Stimulated activated naive CD8-positive, alpha-beta T cell treated with anti-CD3 and anti-CD28 coated beads, Interleukin-15, Interleukin-2, amounts not matched to agents 100 ng/mL and 50 ng/mL, for 24 hours (primary cell): ENCODE measurements at regions not wholly inside any gene's neighbourhood (a gene's known extent, or its start where the extent isn't known, plus 50 kb on each side); places are given as distances from the start of the nearest gene placed in this dataset.

ENCODE experiments used
- H3K27ac Mint-ChIP-seq: one replicate; pipeline ENCODE4 v1.8.0; 2021; ENCODE audit warnings: mild to moderate bottlenecking, mixed read lengths
- H3K27me3 Mint-ChIP-seq: one replicate; pipeline ENCODE4 v1.8.0; 2021; ENCODE audit warnings: mixed read lengths
- H3K36me3 Mint-ChIP-seq: one replicate; pipeline ENCODE4 v1.8.0; 2021; ENCODE audit warnings: low read depth, mixed read lengths
- H3K4me1 Mint-ChIP-seq: one replicate; pipeline ENCODE4 v1.8.0; 2021; ENCODE audit warnings: low read depth, mixed read lengths
- H3K4me3 Mint-ChIP-seq: one replicate; pipeline ENCODE4 v1.8.0; 2021; ENCODE audit warnings: mild to moderate bottlenecking, mixed read lengths
- H3K9me3 Mint-ChIP-seq: one replicate; pipeline ENCODE4 v1.8.0; 2021; ENCODE audit warnings: mixed read lengths

GRCh38 chr2:129437725-129438124 is 541.7 kb upstream of the RAB6C start:
- Mint-ChIP-seq H3K36me3 (no peaks in the 10 kb centered on the region), H3K27me3 (no peaks in the 10 kb centered on the region), H3K4me3 (no peak overlapping the region), H3K4me1 (no peaks in the 10 kb centered on the region), H3K27ac (no peak overlapping the region), H3K9me3 (no peaks in the 10 kb centered on the region)

DNA sequence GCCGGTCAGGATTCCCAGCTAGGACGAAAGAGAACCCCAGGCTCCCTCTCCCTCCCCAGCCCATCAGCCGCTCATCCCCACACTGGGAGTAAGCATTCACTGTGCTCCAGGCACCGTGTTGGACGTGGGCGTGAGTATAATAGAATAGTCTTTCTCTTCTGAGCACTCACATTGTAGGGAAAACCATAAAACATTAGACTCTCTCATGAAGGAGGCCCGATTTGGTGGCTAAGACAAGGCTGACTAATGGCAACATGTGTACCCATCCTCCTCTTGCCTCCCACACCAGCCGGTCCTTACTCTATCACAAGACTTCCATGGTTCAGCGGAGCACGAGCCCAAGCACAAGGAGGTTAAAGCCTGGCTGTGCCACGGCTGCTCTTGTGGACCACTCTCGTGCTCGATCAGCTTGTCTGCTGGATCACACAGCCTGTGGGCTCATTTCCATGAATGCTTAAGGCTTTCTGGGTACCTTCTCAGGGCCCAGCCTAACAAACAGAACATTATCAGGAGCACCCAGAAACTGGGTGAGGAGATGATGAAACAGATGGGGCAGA is 540.9 kb upstream of the RAB6C start:
- Mint-ChIP-seq H3K36me3 (no peaks in the 10 kb centered on the region), H3K9me3 (no peaks in the 10 kb centered on the region), H3K4me1 (no peaks in the 10 kb centered on the region), H3K4me3 (no peak overlapping the region), H3K27me3 (no peaks in the 10 kb centered on the region), H3K27ac (no peak overlapping the region)

DNA sequence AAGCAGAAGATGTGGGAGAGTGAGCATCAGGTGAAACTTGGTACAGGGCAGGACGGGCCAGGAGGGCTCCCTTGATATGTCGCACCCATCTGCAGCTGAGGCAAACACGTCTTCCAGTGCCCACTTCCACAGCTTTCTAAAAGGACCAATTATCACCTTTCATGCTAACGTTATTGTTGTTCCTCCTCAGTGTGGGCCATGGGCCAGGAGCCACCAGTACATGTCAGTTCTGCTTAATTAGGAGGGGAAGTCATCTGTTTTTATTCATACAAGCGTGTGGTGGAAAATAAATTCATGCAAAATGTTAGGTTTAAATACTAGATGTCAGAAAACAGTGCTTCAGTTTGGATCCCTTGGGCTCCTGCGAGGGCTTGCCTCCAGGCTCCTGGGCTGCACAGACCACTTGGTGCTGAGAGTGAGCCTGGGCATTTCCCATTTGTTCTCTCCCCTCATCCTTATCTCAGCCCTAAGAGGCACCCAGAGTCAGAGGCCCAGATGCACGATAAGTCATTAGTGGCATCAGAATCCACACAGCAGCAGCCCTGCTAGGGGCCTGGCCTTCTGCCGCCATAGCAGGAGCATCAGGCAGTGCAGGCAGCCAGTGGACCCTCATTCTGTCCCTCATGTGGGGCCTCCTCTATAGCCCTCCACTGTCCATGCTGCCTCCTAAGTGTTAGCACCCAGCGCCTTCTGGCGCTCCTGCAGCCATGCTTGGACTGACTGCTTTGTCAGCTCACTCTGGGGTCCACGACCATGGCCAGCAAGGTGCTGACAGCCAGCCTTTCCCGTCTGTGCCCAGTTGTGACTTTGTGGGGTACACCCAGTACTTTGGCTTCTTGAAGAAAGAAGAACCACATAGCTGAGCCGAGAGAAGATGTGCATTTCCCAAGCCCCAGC is 539.8 kb upstream of the RAB6C start:
- H3K27ac Mint-ChIP-seq, result no peak overlapping the region
- H3K4me1 Mint-ChIP-seq, result no peaks in the 10 kb centered on the region
- no peaks in the 10 kb centered on the region for H3K9me3 Mint-ChIP-seq
- H3K36me3 Mint-ChIP-seq, result no peaks in the 10 kb centered on the region
- no peak overlapping the region for H3K4me3 Mint-ChIP-seq
- no peaks in the 10 kb centered on the region for H3K27me3 Mint-ChIP-seq

- Mint-ChIP-seq H3K27me3 (no peaks in the 10 kb centered on the region), H3K9me3 (no peaks in the 10 kb centered on the region), H3K27ac (no peak overlapping the region), H3K4me1 (no peaks in the 10 kb centered on the region), H3K36me3 (no peaks in the 10 kb centered on the region), H3K4me3 (no peak overlapping the region)
Measured at GRCh38 chr2:129441610-129442009, 537.9 kb upstream of the RAB6C start.

GRCh38 chr2:129443235-129443864 is 536.1 kb upstream of the RAB6C start:
- H3K4me3 Mint-ChIP-seq, result no peak overlapping the region
- no peaks in the 10 kb centered on the region for H3K27me3 Mint-ChIP-seq

DNA sequence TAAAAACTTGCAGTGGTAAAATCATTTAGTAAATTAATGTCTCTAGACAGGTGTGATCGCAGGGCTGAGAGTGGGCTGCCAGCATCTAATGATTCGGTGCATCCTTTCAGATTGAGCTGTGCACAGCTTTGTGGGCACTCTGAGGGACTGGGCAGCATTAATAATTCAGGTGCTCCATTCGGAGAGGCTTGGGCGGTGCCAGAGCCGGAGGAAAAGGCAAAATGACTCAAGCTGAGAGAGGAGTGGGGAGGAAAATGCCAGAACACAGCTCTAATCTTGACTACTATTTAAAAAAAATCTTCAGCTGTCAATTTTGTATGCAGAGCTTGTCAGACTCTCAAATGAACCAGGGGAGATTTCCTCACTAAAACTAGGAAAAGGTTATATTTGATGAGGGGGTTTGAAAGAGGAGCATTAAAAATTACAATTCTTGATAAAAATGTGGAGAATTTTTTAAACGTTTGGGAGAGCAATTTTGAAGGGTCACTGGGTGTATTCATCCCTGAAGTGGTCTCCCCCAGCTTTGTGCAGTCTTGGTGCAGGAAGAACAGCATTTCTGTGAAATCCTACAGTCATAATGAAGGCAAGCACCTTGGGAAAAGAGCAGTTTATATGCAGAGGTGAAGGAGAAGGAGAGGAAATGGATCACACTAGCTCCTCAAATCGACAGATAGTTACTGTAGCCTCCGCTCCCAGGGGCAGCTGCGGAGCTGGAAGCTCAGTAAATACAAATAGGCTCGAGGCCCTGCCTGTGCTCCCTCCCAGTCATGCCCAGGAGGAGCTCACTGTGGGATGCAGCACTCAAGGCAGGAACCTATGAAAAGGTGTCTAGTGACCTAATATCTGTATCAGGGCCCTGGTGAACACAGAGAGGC is 535.4 kb upstream of the RAB6C start:
- Mint-ChIP-seq H3K27me3 (no peaks in the 10 kb centered on the region), H3K4me3 (no peak overlapping the region), H3K36me3 (no peaks in the 10 kb centered on the region), H3K4me1 (no peaks in the 10 kb centered on the region), H3K9me3 (no peaks in the 10 kb centered on the region), H3K27ac (no peak overlapping the region)

More at GRCh38 chr2:129443235-129443864, 536.1 kb upstream of the RAB6C start:
- Mint-ChIP-seq H3K36me3 (no peaks in the 10 kb centered on the region), H3K27ac (no peak overlapping the region), H3K4me1 (no peaks in the 10 kb centered on the region), H3K9me3 (no peaks in the 10 kb centered on the region)

- H3K27ac Mint-ChIP-seq, result no peak overlapping the region
- H3K9me3 Mint-ChIP-seq, result no peaks in the 10 kb centered on the region
Measured at GRCh38 chr2:129444751-129445150, 534.7 kb upstream of the RAB6C start.

DNA sequence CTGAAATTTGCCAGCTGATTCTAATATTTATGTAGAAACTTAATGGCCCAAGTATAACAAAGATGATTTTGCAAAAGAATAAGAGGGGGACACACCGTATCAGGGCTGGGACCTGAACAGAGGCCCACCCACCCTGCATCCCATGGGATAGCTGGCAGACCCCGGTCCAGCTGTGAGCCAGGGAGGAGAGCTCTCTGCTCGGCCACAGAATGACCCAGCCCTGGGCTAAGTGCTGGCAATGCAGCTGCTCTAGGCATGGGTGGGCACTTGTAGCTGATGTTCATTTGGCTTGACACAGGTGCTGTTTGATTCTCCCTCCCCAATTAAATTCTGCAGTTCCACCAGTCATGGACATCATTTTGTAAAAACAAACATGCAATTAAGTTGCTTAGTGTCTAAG is 522.8 kb upstream of the RAB6C start:
- no peaks in the 10 kb centered on the region for H3K9me3 Mint-ChIP-seq
- no peak overlapping the region for H3K27ac Mint-ChIP-seq
- H3K27me3 Mint-ChIP-seq, result no peaks in the 10 kb centered on the region

More at GRCh38 chr2:129444751-129445150, 534.7 kb upstream of the RAB6C start:
- H3K4me1 Mint-ChIP-seq, result no peaks in the 10 kb centered on the region
- H3K36me3 Mint-ChIP-seq, result no peaks in the 10 kb centered on the region
- H3K27me3 Mint-ChIP-seq, result no peaks in the 10 kb centered on the region
- H3K4me3 Mint-ChIP-seq, result no peak overlapping the region

DNA sequence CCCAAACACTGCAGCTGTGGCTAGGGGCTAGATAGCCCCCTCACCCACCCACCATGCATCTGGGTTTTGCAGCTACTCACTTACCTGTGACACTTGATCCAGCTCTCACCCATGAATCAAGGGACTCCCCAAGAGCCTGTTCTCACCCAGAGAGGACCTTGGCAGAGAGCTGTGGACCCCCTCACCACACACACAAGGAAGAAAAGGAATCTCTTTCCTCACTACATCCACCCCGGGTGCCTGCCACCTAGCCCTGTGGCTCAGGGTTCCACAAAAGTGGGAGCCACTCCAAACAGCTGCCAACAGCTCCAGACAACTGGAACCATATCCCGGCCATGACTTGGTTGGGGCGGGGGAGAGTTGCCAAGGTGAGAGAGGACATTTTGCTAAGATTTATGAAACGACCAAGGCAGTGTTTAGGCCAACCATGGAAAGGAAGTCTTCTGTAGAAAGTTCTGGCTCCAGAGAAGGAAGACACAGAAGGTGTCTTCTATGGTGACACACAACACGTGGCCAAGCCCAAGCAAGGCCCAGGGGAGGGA is 522.1 kb upstream of the RAB6C start:
- no peaks in the 10 kb centered on the region for H3K9me3 Mint-ChIP-seq

More for the DNA sequence above, 522.8 kb upstream of the RAB6C start:
- Mint-ChIP-seq H3K4me3 (no peak overlapping the region), H3K36me3 (no peaks in the 10 kb centered on the region), H3K4me1 (no peaks in the 10 kb centered on the region)

DNA sequence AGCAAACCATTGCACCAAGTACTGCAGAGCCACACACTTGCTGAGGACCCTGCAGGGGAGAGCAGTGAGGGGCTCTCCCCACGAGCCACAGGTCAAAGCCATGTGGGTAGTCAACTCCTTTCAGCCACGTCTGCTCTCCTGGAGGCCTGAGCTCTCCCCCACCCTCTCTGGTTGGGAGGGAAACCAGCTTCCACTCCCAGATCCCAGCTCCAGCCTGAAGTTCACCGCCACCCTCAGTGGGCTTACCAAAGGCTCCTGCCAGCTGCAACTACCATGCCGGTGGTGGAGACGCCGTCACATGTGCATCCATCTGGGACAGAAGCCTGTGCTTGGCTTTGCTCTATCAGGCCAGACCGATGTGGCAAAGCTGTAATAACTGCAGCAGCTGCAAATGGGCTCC is 521.5 kb upstream of the RAB6C start:
- H3K27ac Mint-ChIP-seq, result no peak overlapping the region
- H3K4me1 Mint-ChIP-seq, result no peaks in the 10 kb centered on the region
- H3K4me3 Mint-ChIP-seq, result no peak overlapping the region
- H3K36me3 Mint-ChIP-seq, result no peaks in the 10 kb centered on the region
- no peaks in the 10 kb centered on the region for H3K27me3 Mint-ChIP-seq
- H3K9me3 Mint-ChIP-seq, result no peaks in the 10 kb centered on the region

More for the DNA sequence above, 522.1 kb upstream of the RAB6C start:
- Mint-ChIP-seq H3K4me1 (no peaks in the 10 kb centered on the region), H3K27ac (no peak overlapping the region), H3K27me3 (no peaks in the 10 kb centered on the region), H3K4me3 (no peak overlapping the region), H3K36me3 (no peaks in the 10 kb centered on the region)

- no peak overlapping the region for H3K4me3 Mint-ChIP-seq
- no peaks in the 10 kb centered on the region for H3K27me3 Mint-ChIP-seq
- no peaks in the 10 kb centered on the region for H3K4me1 Mint-ChIP-seq
- no peak overlapping the region for H3K27ac Mint-ChIP-seq
- H3K9me3 Mint-ChIP-seq, result no peaks in the 10 kb centered on the region
- H3K36me3 Mint-ChIP-seq, result no peaks in the 10 kb centered on the region
Measured at GRCh38 chr2:129458436-129458835, 521.0 kb upstream of the RAB6C start.

DNA sequence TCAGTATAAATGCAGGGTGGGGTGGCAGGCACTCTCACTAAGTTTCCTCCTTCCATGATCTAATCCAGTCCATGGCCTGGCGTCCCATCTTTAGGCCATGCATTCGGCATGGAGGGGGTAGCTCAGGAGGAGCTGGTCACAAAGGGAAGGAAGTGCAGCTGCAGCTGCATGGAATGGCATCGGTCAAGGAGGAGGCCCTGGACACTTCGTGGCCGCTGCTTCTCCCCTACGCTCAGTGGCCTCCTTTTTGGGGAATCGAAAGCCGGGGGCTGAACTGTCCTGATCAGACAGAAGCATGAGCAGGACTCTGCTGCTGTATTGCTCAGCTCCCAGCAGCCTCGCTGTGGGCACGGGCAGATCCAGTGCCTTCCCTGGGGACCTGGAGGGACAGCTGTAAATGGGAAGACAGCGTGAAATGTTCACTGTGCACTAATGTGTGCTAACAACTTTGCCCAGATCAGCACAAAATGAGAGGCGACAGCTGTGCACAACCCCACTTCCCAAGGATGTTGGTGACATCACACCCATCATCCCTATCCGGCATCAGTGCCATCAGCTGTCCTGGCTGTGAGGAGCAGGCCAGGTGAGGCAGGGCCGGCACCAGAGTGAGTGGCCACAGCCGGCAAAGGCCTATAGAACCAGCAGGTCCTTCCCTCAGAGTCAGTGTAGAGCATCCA is 520.1 kb upstream of the RAB6C start:
- Mint-ChIP-seq H3K9me3 (no peaks in the 10 kb centered on the region), H3K4me3 (no peak overlapping the region), H3K4me1 (no peaks in the 10 kb centered on the region), H3K36me3 (no peaks in the 10 kb centered on the region), H3K27me3 (no peaks in the 10 kb centered on the region), H3K27ac (no peak overlapping the region)

- Mint-ChIP-seq H3K27ac (no peak overlapping the region), H3K4me3 (no peak overlapping the region), H3K27me3 (no peaks in the 10 kb centered on the region), H3K9me3 (no peaks in the 10 kb centered on the region), H3K4me1 (no peaks in the 10 kb centered on the region), H3K36me3 (no peaks in the 10 kb centered on the region)
Measured at GRCh38 chr2:129459881-129460280, 519.6 kb upstream of the RAB6C start.
